ENCODE measurements at regions not wholly inside any gene's neighbourhood (a gene's known extent, or its start where the extent isn't known, plus 50 kb on each side); places are given as distances from the start of the nearest gene placed in this dataset.

- H3K4me3 ChIP-seq, result no peak overlapping the region
- no peak for DNase-seq (ENCODE audit: low read depth in 1 of 2, low spot score in 1 of 2)
- no peaks in the 10 kb centered on the region for H3K36me3 ChIP-seq
- H3K27me3 ChIP-seq, result no peaks in the 10 kb centered on the region
- H3K27ac ChIP-seq, result no peak overlapping the region
- no peaks in the 10 kb centered on the region for H3K4me1 ChIP-seq (ENCODE audit: low read depth)
- H3K9me3 ChIP-seq (ENCODE audit: low read depth), result peaks cover 3% of the 10 kb centered on the region
- TF ChIP-seq, protein P1, sequence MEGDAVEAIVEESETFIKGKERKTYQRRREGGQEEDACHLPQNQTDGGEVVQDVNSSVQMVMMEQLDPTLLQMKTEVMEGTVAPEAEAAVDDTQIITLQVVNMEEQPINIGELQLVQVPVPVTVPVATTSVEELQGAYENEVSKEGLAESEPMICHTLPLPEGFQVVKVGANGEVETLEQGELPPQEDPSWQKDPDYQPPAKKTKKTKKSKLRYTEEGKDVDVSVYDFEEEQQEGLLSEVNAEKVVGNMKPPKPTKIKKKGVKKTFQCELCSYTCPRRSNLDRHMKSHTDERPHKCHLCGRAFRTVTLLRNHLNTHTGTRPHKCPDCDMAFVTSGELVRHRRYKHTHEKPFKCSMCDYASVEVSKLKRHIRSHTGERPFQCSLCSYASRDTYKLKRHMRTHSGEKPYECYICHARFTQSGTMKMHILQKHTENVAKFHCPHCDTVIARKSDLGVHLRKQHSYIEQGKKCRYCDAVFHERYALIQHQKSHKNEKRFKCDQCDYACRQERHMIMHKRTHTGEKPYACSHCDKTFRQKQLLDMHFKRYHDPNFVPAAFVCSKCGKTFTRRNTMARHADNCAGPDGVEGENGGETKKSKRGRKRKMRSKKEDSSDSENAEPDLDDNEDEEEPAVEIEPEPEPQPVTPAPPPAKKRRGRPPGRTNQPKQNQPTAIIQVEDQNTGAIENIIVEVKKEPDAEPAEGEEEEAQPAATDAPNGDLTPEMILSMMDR (IDR thresholded peaks at IDR 0.05; ENCODE audit: low read depth, low read length), result no peak
Measured at GRCh38 chrX:121114691-121115090, 67.3 kb downstream of the GLUD2 start.

DNA sequence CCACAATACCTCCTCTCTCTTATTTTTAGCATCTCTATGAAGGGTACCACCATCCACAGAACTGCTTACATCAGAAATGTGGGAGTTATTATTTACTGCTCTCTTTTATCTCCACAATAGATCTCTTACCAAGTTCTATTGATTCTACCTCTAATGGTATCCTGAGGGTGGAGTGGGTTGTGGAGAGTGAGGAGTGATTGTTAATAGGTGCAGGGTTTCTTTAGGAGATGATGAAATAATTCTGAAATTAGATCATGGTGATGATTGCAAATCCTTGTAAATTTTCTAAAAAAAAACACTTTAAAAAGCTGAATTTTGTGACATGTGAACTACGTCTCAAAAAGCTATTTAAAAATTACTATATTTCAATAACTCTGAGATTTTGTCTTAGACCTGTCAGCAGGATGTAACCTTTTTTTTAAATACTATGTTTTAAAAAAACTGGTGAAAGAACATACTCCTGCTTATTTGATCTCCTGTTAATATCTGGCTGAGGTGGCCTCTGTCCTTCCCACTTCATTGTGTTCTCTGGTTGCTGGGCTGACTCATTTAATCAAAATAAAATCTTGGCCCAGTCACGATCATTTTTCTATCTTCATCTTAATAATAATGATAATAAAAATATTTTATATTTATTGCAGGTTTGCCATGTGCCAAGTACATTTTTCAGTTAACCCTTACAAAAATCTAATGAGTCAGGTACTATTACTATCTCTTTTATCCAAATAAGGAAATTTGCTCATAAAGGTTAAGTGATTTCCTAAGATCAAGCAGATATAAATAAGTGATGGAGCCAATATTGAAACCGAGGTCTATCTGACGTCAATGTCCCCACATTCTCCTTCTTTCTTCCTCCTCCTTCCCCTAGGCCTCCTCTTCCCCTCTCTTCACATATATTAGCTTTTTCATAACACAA lies 73.5 kb downstream of the GLUD2 start:
- Histone ChIP-seq H3K27me3 (no peaks in the 10 kb centered on the region), H3K9me3 (ENCODE audit: low read depth) (peaks cover 6% of the 10 kb centered on the region), H3K4me1 (ENCODE audit: low read depth) (no peaks in the 10 kb centered on the region), H3K4me3 (no peak overlapping the region), H3K27ac (no peak overlapping the region), H3K36me3 (no peaks in the 10 kb centered on the region)
- TF ChIP-seq, protein P1 (IDR thresholded peaks at IDR 0.05; ENCODE audit: low read depth, low read length), result no peak
- DNase-seq (ENCODE audit: low read depth in 1 of 2, low spot score in 1 of 2), result no peak

DNA sequence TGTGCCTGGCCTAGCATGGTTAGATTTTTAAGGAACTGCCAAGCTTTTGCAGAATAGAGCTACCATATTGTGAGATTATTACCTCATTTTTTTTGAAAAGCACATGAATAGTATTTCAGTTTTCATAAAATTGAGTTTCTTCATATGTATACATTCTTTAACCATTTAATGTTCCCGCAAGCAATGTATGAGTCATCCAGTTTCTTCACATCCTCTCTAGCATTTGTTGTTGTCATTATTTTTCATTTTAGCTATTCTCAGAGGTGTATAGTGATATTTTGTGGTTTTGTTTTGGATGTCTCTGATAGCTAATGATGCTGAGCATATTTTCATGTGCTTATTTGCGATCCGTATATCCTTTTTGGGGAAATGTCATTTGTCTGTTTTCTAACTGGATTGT lies 74.9 kb downstream of the GLUD2 start:
- Histone ChIP-seq H3K27me3 (no peaks in the 10 kb centered on the region), H3K4me1 (ENCODE audit: low read depth) (no peaks in the 10 kb centered on the region), H3K4me3 (no peak overlapping the region), H3K36me3 (no peaks in the 10 kb centered on the region), H3K9me3 (ENCODE audit: low read depth) (peaks cover 2% of the 10 kb centered on the region), H3K27ac (no peak overlapping the region)
- no peak for DNase-seq (ENCODE audit: low read depth in 1 of 2, low spot score in 1 of 2)
- TF ChIP-seq, protein P1 (IDR thresholded peaks at IDR 0.05; ENCODE audit: low read depth, low read length), result no peak

- TF ChIP-seq, protein P1 (IDR thresholded peaks at IDR 0.05; ENCODE audit: low read depth, low read length), result no peak
- no peaks in the 10 kb centered on the region for H3K27me3 ChIP-seq
- no peaks in the 10 kb centered on the region for H3K9me3 ChIP-seq (ENCODE audit: low read depth)
- H3K36me3 ChIP-seq, result no peaks in the 10 kb centered on the region
- no peak overlapping the region for H3K4me3 ChIP-seq
- no peak overlapping the region for H3K27ac ChIP-seq
- H3K4me1 ChIP-seq (ENCODE audit: low read depth), result no peaks in the 10 kb centered on the region
- no peak for DNase-seq (ENCODE audit: low read depth in 1 of 2, low spot score in 1 of 2)
Measured at GRCh38 chrX:121128925-121129877, 81.8 kb downstream of the GLUD2 start.

DNA sequence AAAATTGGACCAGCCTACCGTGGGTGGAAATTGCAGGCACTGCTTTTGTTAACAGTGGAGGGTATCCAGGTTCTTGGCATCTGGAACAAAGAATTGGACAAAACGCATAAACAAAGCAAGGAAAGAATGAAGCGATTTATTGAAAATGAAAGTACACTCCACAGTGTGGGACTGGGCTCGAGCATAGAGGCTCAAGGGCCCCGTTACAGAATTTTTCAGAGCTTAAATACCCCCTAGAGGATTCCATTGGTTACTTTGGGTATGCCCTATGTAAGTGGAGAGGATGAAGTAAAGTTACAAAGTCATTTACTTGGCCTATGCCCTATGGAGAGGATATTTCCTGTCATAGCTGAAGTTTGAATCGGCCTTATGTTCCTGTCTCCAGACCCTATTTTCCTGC lies 85.3 kb downstream of the GLUD2 start:
- TF ChIP-seq, protein P1 (IDR thresholded peaks at IDR 0.05; ENCODE audit: low read depth, low read length), result no peak
- H3K9me3 ChIP-seq (ENCODE audit: low read depth), result no peaks in the 10 kb centered on the region
- H3K4me3 ChIP-seq, result no peak overlapping the region
- no peaks in the 10 kb centered on the region for H3K27me3 ChIP-seq
- DNase-seq (ENCODE audit: low read depth in 1 of 2, low spot score in 1 of 2), result no peak
- H3K27ac ChIP-seq, result no peak overlapping the region
- no peaks in the 10 kb centered on the region for H3K4me1 ChIP-seq (ENCODE audit: low read depth)
- no peaks in the 10 kb centered on the region for H3K36me3 ChIP-seq

All from cardiac muscle cell (in vitro differentiated cells and primary cell).